Gastrocnemius medialis (tissue), 4 donors: ENCODE measurements at regions not wholly inside any gene's neighbourhood (a gene's known extent, or its start where the extent isn't known, plus 50 kb on each side); places are given as distances from the start of the nearest gene placed in this dataset.

Source experiments
- POLR2A ChIP-seq, 2 donors: fragments of 450-650 bp; IDR thresholded peaks; one replicate each; pipeline ENCODE4 v1.6.1; 2017; ENCODE audit warnings: antibody characterized with exemption in 2 of 2, mild to moderate bottlenecking in 2 of 2, moderate library complexity in 2 of 2
- TF ChIP-seq, protein P1 (sequence below), 5 experiments: fragments of 450-650 bp in 3 of 5; fragments of 200-600 bp in 2 of 5; sonication (generic) in 2 of 5; IDR thresholded peaks in 4 of 5; conservative IDR thresholded peaks in 1 of 5; 1 replicate in 4 of 5; 2 replicates in 1 of 5; pipeline ENCODE4 v1.5.1; 2016 to 2019; ENCODE audit warnings: antibody characterized with exemption in 5 of 5, mild to moderate bottlenecking in 3 of 5, moderate library complexity in 3 of 5

DNA sequence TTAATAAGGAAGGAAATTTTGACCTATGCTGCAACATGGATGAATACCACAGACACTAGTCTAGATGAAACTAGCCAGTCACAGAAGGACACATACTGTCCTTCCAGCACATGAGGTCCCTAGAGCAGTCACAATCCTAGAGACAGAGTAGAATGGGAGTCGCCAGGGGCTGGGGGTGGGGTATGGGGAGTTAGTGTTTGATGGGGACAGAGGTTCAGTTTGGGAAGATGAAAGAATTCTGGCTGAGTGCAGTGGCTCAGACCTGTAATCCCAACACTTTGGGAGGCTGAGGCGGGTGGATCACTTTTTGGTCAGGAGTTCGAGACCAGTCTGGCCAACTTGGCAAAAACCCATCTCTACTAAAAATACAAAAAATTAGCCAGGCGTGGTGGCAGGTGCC, 99.2 kb downstream of the TPRA1 start:
- TF ChIP-seq, protein P1, sequence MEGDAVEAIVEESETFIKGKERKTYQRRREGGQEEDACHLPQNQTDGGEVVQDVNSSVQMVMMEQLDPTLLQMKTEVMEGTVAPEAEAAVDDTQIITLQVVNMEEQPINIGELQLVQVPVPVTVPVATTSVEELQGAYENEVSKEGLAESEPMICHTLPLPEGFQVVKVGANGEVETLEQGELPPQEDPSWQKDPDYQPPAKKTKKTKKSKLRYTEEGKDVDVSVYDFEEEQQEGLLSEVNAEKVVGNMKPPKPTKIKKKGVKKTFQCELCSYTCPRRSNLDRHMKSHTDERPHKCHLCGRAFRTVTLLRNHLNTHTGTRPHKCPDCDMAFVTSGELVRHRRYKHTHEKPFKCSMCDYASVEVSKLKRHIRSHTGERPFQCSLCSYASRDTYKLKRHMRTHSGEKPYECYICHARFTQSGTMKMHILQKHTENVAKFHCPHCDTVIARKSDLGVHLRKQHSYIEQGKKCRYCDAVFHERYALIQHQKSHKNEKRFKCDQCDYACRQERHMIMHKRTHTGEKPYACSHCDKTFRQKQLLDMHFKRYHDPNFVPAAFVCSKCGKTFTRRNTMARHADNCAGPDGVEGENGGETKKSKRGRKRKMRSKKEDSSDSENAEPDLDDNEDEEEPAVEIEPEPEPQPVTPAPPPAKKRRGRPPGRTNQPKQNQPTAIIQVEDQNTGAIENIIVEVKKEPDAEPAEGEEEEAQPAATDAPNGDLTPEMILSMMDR (IDR thresholded peaks at IDR 0.05 in 4 of 5, conservative IDR thresholded peaks at IDR 0.05 in 1 of 5), result no peak
- no peak for TF ChIP-seq POLR2A (IDR thresholded peaks at IDR 0.05)
